ENCODE measurements at regions not wholly inside any gene's neighbourhood (a gene's known extent, or its start where the extent isn't known, plus 50 kb on each side); places are given as distances from the start of the nearest gene placed in this dataset.
A peak's percentile ranks its signal among the peaks of the same experiment; 100 is the strongest.

GRCh38 chr20:48295445-48295903 is 510.2 kb upstream of the SULF2 start:
- peak; percentile 46 for TF ChIP-seq CTCF (IDR thresholded peaks at IDR 0.05; ENCODE audit: borderline replicate concordance, extremely low read depth, insufficient read depth)
- intact Hi-C loops (cut with DNase I): no loop called here
- H3K27me3 ChIP-seq (ENCODE audit: control insufficient read depth, insufficient read depth, low read length): no peaks in the 10 kb centered on the region
- no peak overlapping the region for H3K4me3 ChIP-seq (ENCODE audit: low read length in 3 of 3)
- H3K27ac ChIP-seq (ENCODE audit: low read depth in 2 of 2, low read length in 2 of 2): no peak overlapping the region
- no peaks in the 10 kb centered on the region for H3K36me3 ChIP-seq (ENCODE audit: control insufficient read depth in 2 of 3, insufficient read depth in 3 of 3, low read length in 3 of 3)
- peak in 3 of 5 donors; percentile 69 to 92 (median 92) for DNase-seq
- H3K4me1 ChIP-seq (ENCODE audit: control insufficient read depth in 2 of 3, insufficient read depth in 2 of 3, low read depth in 1 of 3, low read length in 3 of 3): peaks cover 4 to 18% (median 5%) of the 10 kb centered on the region in 3 donors
- peak; percentile 88 for FAIRE-seq
- no peaks in the 10 kb centered on the region for H3K9me3 ChIP-seq (ENCODE audit: control insufficient read depth in 2 of 3, insufficient read depth in 1 of 3, low read length in 3 of 3)
- H3K9ac ChIP-seq (ENCODE audit: low read length in 3 of 3): no peak overlapping the region

- DNase-seq (no peak), FAIRE-seq (no peak)
- Histone ChIP-seq H3K27ac (ENCODE audit: low read depth in 2 of 2, low read length in 2 of 2) (peak overlapping the region in 1 of 2 donors; percentile 29), H3K4me3 (ENCODE audit: low read length in 3 of 3) (no peak overlapping the region), H3K9ac (ENCODE audit: low read length in 3 of 3) (no peak overlapping the region), H3K9me3 (ENCODE audit: control insufficient read depth in 2 of 3, insufficient read depth in 1 of 3, low read length in 3 of 3) (no peaks in the 10 kb centered on the region), H3K36me3 (ENCODE audit: control insufficient read depth in 2 of 3, insufficient read depth in 3 of 3, low read length in 3 of 3) (no peaks in the 10 kb centered on the region), H3K27me3 (ENCODE audit: control insufficient read depth, insufficient read depth, low read length) (no peaks in the 10 kb centered on the region), H3K4me1 (ENCODE audit: control insufficient read depth in 2 of 3, insufficient read depth in 2 of 3, low read depth in 1 of 3, low read length in 3 of 3) (peaks cover 4 to 18% (median 5%) of the 10 kb centered on the region in 3 donors)
- intact Hi-C loops (cut with DNase I): no loop called here
- no peak for TF ChIP-seq CTCF (IDR thresholded peaks at IDR 0.05; ENCODE audit: borderline replicate concordance, extremely low read depth, insufficient read depth)
These were observed 509.7 kb upstream of the SULF2 start for GRCh38 chr20:48294942-48295341.

- Histone ChIP-seq H3K9ac (ENCODE audit: low read length in 3 of 3) (no peak overlapping the region), H3K36me3 (ENCODE audit: control insufficient read depth in 2 of 3, insufficient read depth in 3 of 3, low read length in 3 of 3) (no peaks in the 10 kb centered on the region), H3K4me3 (ENCODE audit: low read length in 3 of 3) (no peak overlapping the region), H3K27ac (ENCODE audit: low read depth in 2 of 2, low read length in 2 of 2) (no peak overlapping the region), H3K4me1 (ENCODE audit: control insufficient read depth in 2 of 3, insufficient read depth in 2 of 3, low read depth in 1 of 3, low read length in 3 of 3) (peaks cover 4 to 18% (median 5%) of the 10 kb centered on the region in 3 donors), H3K9me3 (ENCODE audit: control insufficient read depth in 2 of 3, insufficient read depth in 1 of 3, low read length in 3 of 3) (no peaks in the 10 kb centered on the region), H3K27me3 (ENCODE audit: control insufficient read depth, insufficient read depth, low read length) (no peaks in the 10 kb centered on the region)
- intact Hi-C loops (cut with DNase I): no loop called here
- no peak for FAIRE-seq
- no peak for TF ChIP-seq CTCF (IDR thresholded peaks at IDR 0.05; ENCODE audit: borderline replicate concordance, extremely low read depth, insufficient read depth)
- no peak for DNase-seq
These were observed 508.9 kb upstream of the SULF2 start for GRCh38 chr20:48294196-48294595.

GRCh38 chr20:48293671-48294070 is 508.4 kb upstream of the SULF2 start:
- Histone ChIP-seq H3K27ac (ENCODE audit: low read depth in 2 of 2, low read length in 2 of 2) (no peak overlapping the region), H3K4me3 (ENCODE audit: low read length in 3 of 3) (no peak overlapping the region), H3K4me1 (ENCODE audit: control insufficient read depth in 2 of 3, insufficient read depth in 2 of 3, low read depth in 1 of 3, low read length in 3 of 3) (peaks cover 4 to 18% (median 5%) of the 10 kb centered on the region in 3 donors), H3K27me3 (ENCODE audit: control insufficient read depth, insufficient read depth, low read length) (no peaks in the 10 kb centered on the region), H3K9ac (ENCODE audit: low read length in 3 of 3) (no peak overlapping the region), H3K36me3 (ENCODE audit: control insufficient read depth in 2 of 3, insufficient read depth in 3 of 3, low read length in 3 of 3) (no peaks in the 10 kb centered on the region), H3K9me3 (ENCODE audit: control insufficient read depth in 2 of 3, insufficient read depth in 1 of 3, low read length in 3 of 3) (no peaks in the 10 kb centered on the region)
- FAIRE-seq (no peak), DNase-seq (no peak)
- intact Hi-C loops (cut with DNase I): no loop called here
- TF ChIP-seq CTCF (IDR thresholded peaks at IDR 0.05; ENCODE audit: borderline replicate concordance, extremely low read depth, insufficient read depth): no peak
